Lung (tissue), 11 donors: ENCODE measurements at regions not wholly inside any gene's neighbourhood (a gene's known extent, or its start where the extent isn't known, plus 50 kb on each side); places are given as distances from the start of the nearest gene placed in this dataset.

Experiments used
- ATAC-seq: fragments of 200-7000 bp; cut with Tn5 transposase; one replicate; pipeline ENCODE4 v1.9.1; 2020; ENCODE audit warnings: moderate number of reproducible peaks; ENCODE audit not compliant: insufficient read depth, low FRiP score
- DNase-seq, 3 donors: peaks; one replicate each; pipeline ENCODE4 v3.0.0-alpha.2; 2013 to 2017
- H3K27ac ChIP-seq, 2 donors: one replicate each; pipeline ENCODE4 v1.5.1; 2013; ENCODE audit warnings: mild to moderate bottlenecking in 2 of 2, moderate library complexity in 2 of 2, control low read depth in 1 of 2, inconsistent platforms in 1 of 2, low read depth in 1 of 2, low read length in 1 of 2
- H3K27me3 ChIP-seq, 3 donors: one replicate each; pipeline ENCODE4 v1.5.1; 2013; ENCODE audit warnings: low read length in 2 of 3; ENCODE audit not compliant: control insufficient read depth in 3 of 3, insufficient read depth in 3 of 3
- H3K36me3 ChIP-seq, 4 donors: one replicate each; pipeline ENCODE4 v1.5.1; 2013; ENCODE audit warnings: low read length in 4 of 4, mild to moderate bottlenecking in 1 of 4, moderate library complexity in 1 of 4; ENCODE audit not compliant: control insufficient read depth in 4 of 4, insufficient read depth in 4 of 4
- H3K4me1 ChIP-seq, 5 donors: one replicate each; pipeline ENCODE4 v1.5.1; 2013; ENCODE audit warnings: low read length in 5 of 5, mild to moderate bottlenecking in 2 of 5, moderate library complexity in 1 of 5; ENCODE audit not compliant: control insufficient read depth in 5 of 5, insufficient read depth in 5 of 5
- H3K4me3 ChIP-seq: one replicate; pipeline ENCODE4 v1.5.1; 2013; ENCODE audit warnings: mild to moderate bottlenecking, control low read depth, moderate library complexity
- H3K9ac ChIP-seq, 2 donors: one replicate each; pipeline ENCODE4 v1.5.1; 2013; ENCODE audit warnings: low read length in 2 of 2, control low read depth in 1 of 2; ENCODE audit not compliant: insufficient read depth in 1 of 2
- H3K9me3 ChIP-seq, 4 donors: one replicate each; pipeline ENCODE4 v1.5.1; 2013; ENCODE audit warnings: low read length in 3 of 4, mild to moderate bottlenecking in 1 of 4, moderate library complexity in 1 of 4; ENCODE audit not compliant: control insufficient read depth in 4 of 4, insufficient read depth in 3 of 4
- CTCF ChIP-seq: IDR thresholded peaks from 2 replicates; pipeline ENCODE4 v1.5.1; 2012; ENCODE audit warnings: mild to moderate bottlenecking; ENCODE audit errors: control extremely low read depth, extremely low read depth
- whole genome bisulfite sequencing, 2 donors: extraction: QIAGEN DNeasy Blood & Tissue Kit; methylation state at CpG; one replicate each; pipeline ENCODE4 v1.1.7; 2013; 5-methylcytosine and 5-hydroxymethylcytosine counted together
- donor health status: control.
- donor health status: control.
- donor health status: Bipolar disorder and iron deficiency.
- donor health status: healthy.
- donor health status: DM: yes; HTN: yes; CAD: no.

GRCh38 chr5:129377504-129377903 is 82.6 kb upstream of the ADAMTS19 start:
- Histone ChIP-seq H3K9me3 (no peaks in the 10 kb centered on the region), H3K4me3 (no peak overlapping the region), H3K4me1 (peaks cover 0 to 4% (median 0%) of the 10 kb centered on the region in 5 donors), H3K27ac (no peak overlapping the region), H3K9ac (no peak overlapping the region), H3K36me3 (no peaks in the 10 kb centered on the region), H3K27me3 (no peaks in the 10 kb centered on the region)
- no peak for TF ChIP-seq CTCF
- no peak for ATAC-seq
- WGBS, 2 donors, result 10 to 12% methylated on average over 3 of the region's 3 CpGs
- DNase-seq, result peak in 1 of 3 donors; percentile 9

- 92% methylated on average over 2 of the region's 2 CpGs for WGBS, 2 donors
- no peaks in the 10 kb centered on the region for H3K27me3 ChIP-seq
- no peaks in the 10 kb centered on the region for H3K9me3 ChIP-seq
- ATAC-seq (no peak), DNase-seq (no peak)
- peaks cover 0 to 4% (median 0%) of the 10 kb centered on the region in 5 donors for H3K4me1 ChIP-seq
- TF ChIP-seq CTCF, result no peak
- no peak overlapping the region for H3K4me3 ChIP-seq
- no peaks in the 10 kb centered on the region for H3K36me3 ChIP-seq
- H3K9ac ChIP-seq, result no peak overlapping the region
- H3K27ac ChIP-seq, result no peak overlapping the region
Observed at GRCh38 chr5:129378961-129379360, 81.1 kb upstream of the ADAMTS19 start.

- Histone ChIP-seq H3K4me1 (peaks cover 0 to 4% (median 0%) of the 10 kb centered on the region in 5 donors), H3K27ac (no peak overlapping the region), H3K4me3 (no peak overlapping the region), H3K27me3 (no peaks in the 10 kb centered on the region), H3K9me3 (no peaks in the 10 kb centered on the region), H3K9ac (no peak overlapping the region), H3K36me3 (no peaks in the 10 kb centered on the region)
- 67 to 68% methylated on average over 4 of the region's 4 CpGs for WGBS, 2 donors
- DNase-seq (peak in 1 of 3 donors; percentile 32), ATAC-seq (no peak)
- no peak for TF ChIP-seq CTCF
Observed at GRCh38 chr5:129379406-129379805, 80.7 kb upstream of the ADAMTS19 start.
